ENCODE measurements at regions not wholly inside any gene's neighbourhood (a gene's known extent, or its start where the extent isn't known, plus 50 kb on each side); places are given as distances from the start of the nearest gene placed in this dataset.

- TF ChIP-seq, protein P1, sequence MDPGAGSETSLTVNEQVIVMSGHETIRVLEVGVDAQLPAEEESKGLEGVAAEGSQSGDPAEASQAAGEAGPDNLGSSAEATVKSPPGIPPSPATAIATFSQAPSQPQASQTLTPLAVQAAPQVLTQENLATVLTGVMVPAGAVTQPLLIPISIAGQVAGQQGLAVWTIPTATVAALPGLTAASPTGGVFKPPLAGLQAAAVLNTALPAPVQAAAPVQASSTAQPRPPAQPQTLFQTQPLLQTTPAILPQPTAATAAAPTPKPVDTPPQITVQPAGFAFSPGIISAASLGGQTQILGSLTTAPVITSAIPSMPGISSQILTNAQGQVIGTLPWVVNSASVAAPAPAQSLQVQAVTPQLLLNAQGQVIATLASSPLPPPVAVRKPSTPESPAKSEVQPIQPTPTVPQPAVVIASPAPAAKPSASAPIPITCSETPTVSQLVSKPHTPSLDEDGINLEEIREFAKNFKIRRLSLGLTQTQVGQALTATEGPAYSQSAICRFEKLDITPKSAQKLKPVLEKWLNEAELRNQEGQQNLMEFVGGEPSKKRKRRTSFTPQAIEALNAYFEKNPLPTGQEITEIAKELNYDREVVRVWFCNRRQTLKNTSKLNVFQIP (CRISPR knock-in tag; IDR thresholded peaks at IDR 0.05; ENCODE audit: borderline replicate concordance, low read depth): no peak
- TF ChIP-seq ZFP3 (CRISPR knock-in tag; IDR thresholded peaks at IDR 0.05): no peak
Observed at GRCh38 chr3:180828001-180828720, 84.3 kb upstream of the FXR1 start (continued).

DNA sequence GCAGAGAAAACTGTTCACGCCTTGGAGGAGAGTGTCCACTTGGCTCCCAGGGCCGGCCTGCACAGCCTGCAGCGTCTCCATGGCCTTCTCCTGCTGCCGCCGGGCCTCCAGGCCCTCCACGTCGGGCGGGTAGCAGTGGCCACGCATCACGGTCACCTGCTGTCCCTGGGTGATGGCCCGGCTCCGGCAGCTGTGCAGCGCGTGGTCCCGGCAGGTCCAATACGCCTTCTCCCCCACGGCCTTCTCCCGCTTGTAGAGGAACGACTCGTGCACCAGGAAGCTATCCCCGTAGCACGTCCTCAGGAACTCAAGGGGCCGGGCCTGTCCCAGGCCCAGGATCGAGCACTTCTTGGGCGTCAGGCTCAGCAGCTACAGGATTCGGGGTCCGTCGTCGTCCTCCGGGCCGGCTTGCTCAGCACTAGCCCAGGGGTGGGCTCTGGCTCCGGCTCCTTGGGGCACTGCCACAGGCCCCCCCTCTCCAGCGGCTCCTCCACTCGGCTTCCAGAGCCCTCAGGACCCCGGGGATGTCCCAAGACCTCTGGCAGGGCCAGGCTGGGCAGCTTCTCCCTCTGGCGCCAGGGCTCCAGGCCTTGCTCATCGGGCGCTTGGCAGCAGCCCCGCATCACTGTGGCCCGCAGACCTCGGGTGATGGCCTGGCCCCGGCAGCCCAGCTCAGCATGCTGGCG lies 83.6 kb upstream of the FXR1 start:
- TF ChIP-seq ARNTL (CRISPR knock-in tag; IDR thresholded peaks at IDR 0.05; ENCODE audit: borderline replicate concordance, low read depth) (no peak), ZNF565 (CRISPR knock-in tag; conservative IDR thresholded peaks at IDR 0.05; ENCODE audit: low read depth) (no peak)
- ATAC-seq: no peak

- no peak for ATAC-seq
- TF ChIP-seq ZFP30 (CRISPR knock-in tag; IDR thresholded peaks at IDR 0.05) (no peak), ZC3H10 (CRISPR knock-in tag; IDR thresholded peaks at IDR 0.05) (no peak), TOX (CRISPR knock-in tag; IDR thresholded peaks at IDR 0.05; ENCODE audit: borderline replicate concordance) (no peak), ISL1 (CRISPR knock-in tag; IDR thresholded peaks at IDR 0.05) (no peak), ZNF8 (CRISPR knock-in tag; IDR thresholded peaks at IDR 0.05) (no peak), BACH2 (CRISPR knock-in tag; IDR thresholded peaks at IDR 0.05; ENCODE audit: borderline replicate concordance) (no peak), SNAI2 (CRISPR knock-in tag; IDR thresholded peaks at IDR 0.05) (no peak), TCF4 (CRISPR knock-in tag; IDR thresholded peaks at IDR 0.05; ENCODE audit: borderline replicate concordance) (no peak), OSR1 (CRISPR knock-in tag; IDR thresholded peaks at IDR 0.05) (no peak), ESRRG (CRISPR knock-in tag; IDR thresholded peaks at IDR 0.05) (no peak), CREB5 (CRISPR knock-in tag; IDR thresholded peaks at IDR 0.05; ENCODE audit: low read depth) (no peak), GLIS3 (CRISPR knock-in tag; IDR thresholded peaks at IDR 0.05) (no peak), PATZ1 (CRISPR knock-in tag; IDR thresholded peaks at IDR 0.05; ENCODE audit: borderline replicate concordance) (no peak)
- TF ChIP-seq, protein P1 (CRISPR knock-in tag; IDR thresholded peaks at IDR 0.05; ENCODE audit: borderline replicate concordance, low read depth): no peak
- TF ChIP-seq, protein P2, sequence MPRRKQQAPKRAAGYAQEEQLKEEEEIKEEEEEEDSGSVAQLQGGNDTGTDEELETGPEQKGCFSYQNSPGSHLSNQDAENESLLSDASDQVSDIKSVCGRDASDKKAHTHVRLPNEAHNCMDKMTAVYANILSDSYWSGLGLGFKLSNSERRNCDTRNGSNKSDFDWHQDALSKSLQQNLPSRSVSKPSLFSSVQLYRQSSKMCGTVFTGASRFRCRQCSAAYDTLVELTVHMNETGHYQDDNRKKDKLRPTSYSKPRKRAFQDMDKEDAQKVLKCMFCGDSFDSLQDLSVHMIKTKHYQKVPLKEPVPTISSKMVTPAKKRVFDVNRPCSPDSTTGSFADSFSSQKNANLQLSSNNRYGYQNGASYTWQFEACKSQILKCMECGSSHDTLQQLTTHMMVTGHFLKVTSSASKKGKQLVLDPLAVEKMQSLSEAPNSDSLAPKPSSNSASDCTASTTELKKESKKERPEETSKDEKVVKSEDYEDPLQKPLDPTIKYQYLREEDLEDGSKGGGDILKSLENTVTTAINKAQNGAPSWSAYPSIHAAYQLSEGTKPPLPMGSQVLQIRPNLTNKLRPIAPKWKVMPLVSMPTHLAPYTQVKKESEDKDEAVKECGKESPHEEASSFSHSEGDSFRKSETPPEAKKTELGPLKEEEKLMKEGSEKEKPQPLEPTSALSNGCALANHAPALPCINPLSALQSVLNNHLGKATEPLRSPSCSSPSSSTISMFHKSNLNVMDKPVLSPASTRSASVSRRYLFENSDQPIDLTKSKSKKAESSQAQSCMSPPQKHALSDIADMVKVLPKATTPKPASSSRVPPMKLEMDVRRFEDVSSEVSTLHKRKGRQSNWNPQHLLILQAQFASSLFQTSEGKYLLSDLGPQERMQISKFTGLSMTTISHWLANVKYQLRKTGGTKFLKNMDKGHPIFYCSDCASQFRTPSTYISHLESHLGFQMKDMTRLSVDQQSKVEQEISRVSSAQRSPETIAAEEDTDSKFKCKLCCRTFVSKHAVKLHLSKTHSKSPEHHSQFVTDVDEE (CRISPR knock-in tag; IDR thresholded peaks at IDR 0.05): no peak
Observed at GRCh38 chr3:180829409-180830405, 82.8 kb upstream of the FXR1 start.

All from SK-N-SH treated with all-trans-retinoic acid at 6 μM for 48 hours (cell line).